H1 (cell line): ENCODE measurements at regions not wholly inside any gene's neighbourhood (a gene's known extent, or its start where the extent isn't known, plus 50 kb on each side); places are given as distances from the start of the nearest gene placed in this dataset.

Experiments used
- CTCF ChIA-PET: fragments of 300-600 bp; sonication (Branson Sonifier 250); formaldehyde crosslinking; loops from one replicate; lab custom pipeline; 2021; ENCODE audit not compliant: partially characterized antibody; lab: Charles Lee
- POLR2A ChIA-PET: fragments of 300-600 bp; sonication (Branson Sonifier 250); formaldehyde crosslinking; loops from one replicate; lab custom pipeline; 2021; ENCODE audit warnings: inconsistent platforms; ENCODE audit not compliant: partially characterized antibody; lab: Charles Lee
- DNase-seq, 2 experiments: peaks; one replicate each; pipeline versions ENCODE4 v3.0.0 to v3.0.0-alpha.2; 2010 to 2022; ENCODE audit warnings: low spot score in 2 of 2, low read depth in 1 of 2, mixed read lengths in 1 of 2
- FAIRE-seq: peaks from 2 replicates; lab custom pipeline; 2011; peaks lifted over from hg19 to GRCh38; lab: Jason Lieb, UNC
- H2AFZ ChIP-seq: 2 replicates; pipeline ENCODE4 v1.8.1; 2012; ENCODE audit warnings: low read length, inconsistent platforms
- H2AK5ac ChIP-seq: 2 replicates; pipeline ENCODE4 v1.6.1; 2013; ENCODE audit warnings: low read depth, low read length
- H2BK120ac ChIP-seq: replicated peaks from 2 replicates; pipeline ENCODE3; 2013; ENCODE audit warnings: low read depth, low read length, inconsistent platforms
- H2BK12ac ChIP-seq: 2 replicates; pipeline ENCODE4 v1.6.1; 2013; ENCODE audit warnings: low read depth, low read length
- H2BK15ac ChIP-seq: 2 replicates; pipeline ENCODE4 v1.6.1; 2013; ENCODE audit warnings: low read length
- H2BK20ac ChIP-seq: 2 replicates; pipeline ENCODE4 v1.6.1; 2013; ENCODE audit warnings: low read length
- H2BK5ac ChIP-seq: 2 replicates; pipeline ENCODE4 v1.6.1; 2013; ENCODE audit warnings: low read depth, low read length
- H3K14ac ChIP-seq: 2 replicates; pipeline ENCODE4 v1.6.1; 2013; ENCODE audit warnings: inconsistent platforms; ENCODE audit not compliant: insufficient read length
- H3K18ac ChIP-seq: 2 replicates; pipeline ENCODE4 v1.6.1; 2013; ENCODE audit warnings: low read length; ENCODE audit errors: extremely low read depth
- H3K23ac ChIP-seq: 2 replicates; pipeline ENCODE4 v1.6.1; 2013; ENCODE audit warnings: inconsistent platforms; ENCODE audit not compliant: insufficient read length
- H3K23me2 ChIP-seq: 2 replicates; pipeline ENCODE4 v1.6.1; 2013; ENCODE audit warnings: low read depth, low read length
- H3K27ac ChIP-seq: 2 replicates; pipeline ENCODE4 v1.6.1; 2011; ENCODE audit warnings: low read depth, low read length, inconsistent platforms
- H3K27me3 ChIP-seq, 4 experiments: replicated peaks in 1 of 4; 1 replicate in 1 of 4; 2 replicates in 3 of 4; pipeline versions ENCODE4 v1.6.1 to v1.8.1; 2011 to 2013; ENCODE audit warnings: low read length in 3 of 4, mild to moderate bottlenecking in 3 of 4, inconsistent platforms in 2 of 4, mixed read lengths in 2 of 4, moderate library complexity in 1 of 4; ENCODE audit not compliant: control insufficient read depth in 3 of 4, insufficient read depth in 3 of 4; ENCODE audit errors: extremely low read depth in 1 of 4
- H3K36me3 ChIP-seq, 4 experiments: 2 replicates each; pipeline versions ENCODE4 v1.6.1 to v1.8.1; 2011 to 2013; ENCODE audit warnings: mild to moderate bottlenecking in 4 of 4, low read length in 3 of 4, moderate library complexity in 2 of 4, control low read depth in 1 of 4, inconsistent platforms in 1 of 4; ENCODE audit not compliant: insufficient read depth in 4 of 4, control insufficient read depth in 2 of 4
- H3K4ac ChIP-seq: replicated peaks from 2 replicates; pipeline ENCODE3; 2013; ENCODE audit warnings: low read length, low read depth, mixed read lengths, inconsistent platforms; ENCODE audit not compliant: insufficient read length
- H3K4me1 ChIP-seq, 4 experiments: replicated peaks in 1 of 4; 1 replicate in 1 of 4; 2 replicates in 3 of 4; pipeline versions ENCODE4 v1.6.1 to v1.8.1; 2011 to 2013; ENCODE audit warnings: low read length in 3 of 4, inconsistent platforms in 2 of 4, mixed read lengths in 1 of 4; ENCODE audit not compliant: insufficient read depth in 4 of 4, control insufficient read depth in 3 of 4
- H3K4me2 ChIP-seq, 2 experiments: 2 replicates each; pipeline versions ENCODE4 v1.6.1 to v1.8.1; 2011 to 2013; ENCODE audit warnings: low read depth in 2 of 2, low read length in 2 of 2, control low read depth in 1 of 2, inconsistent platforms in 1 of 2, mild to moderate bottlenecking in 1 of 2; ENCODE audit not compliant: insufficient read depth in 1 of 2
- H3K4me3 ChIP-seq, 4 experiments: fragments of 200-600, 300-600 bp in 1 of 4; sonication (generic), shearing (Covaris generic), sonication (Bioruptor Twin) in 1 of 4; 2 replicates each; pipeline versions ENCODE4 v1.5.1 to v1.8.1; 2011 to 2016; ENCODE audit warnings: low read length in 4 of 4, low read depth in 3 of 4, control low read depth in 2 of 4, inconsistent platforms in 2 of 4, mild to moderate bottlenecking in 2 of 4, mixed read lengths in 1 of 4, moderate library complexity in 1 of 4; ENCODE audit not compliant: insufficient read depth in 2 of 4; ENCODE audit errors: extremely low read depth in 1 of 4
- H3K56ac ChIP-seq: replicated peaks from 2 replicates; pipeline ENCODE3; 2013; ENCODE audit warnings: low read depth, mild to moderate bottlenecking, mixed read lengths, low read length, inconsistent platforms; ENCODE audit not compliant: insufficient read length
- H3K79me1 ChIP-seq: 2 replicates; pipeline ENCODE4 v1.6.1; 2013; ENCODE audit warnings: low read depth, low read length, control low read depth
- H3K79me2 ChIP-seq, 2 experiments: 2 replicates each; pipeline versions ENCODE4 v1.6.1 to v1.8.1; 2012 to 2013; ENCODE audit warnings: low read length in 2 of 2, mild to moderate bottlenecking in 2 of 2, inconsistent platforms in 1 of 2; ENCODE audit not compliant: insufficient read depth in 2 of 2, control insufficient read depth in 1 of 2
- H3K9ac ChIP-seq, 4 experiments: replicated peaks in 1 of 4; 1 replicate in 1 of 4; 2 replicates in 3 of 4; pipeline versions ENCODE4 v1.6.1 to v1.8.1; 2011 to 2013; ENCODE audit warnings: low read depth in 3 of 4, low read length in 3 of 4, control low read depth in 2 of 4, mild to moderate bottlenecking in 2 of 4, moderate library complexity in 2 of 4, inconsistent platforms in 1 of 4; ENCODE audit errors: extremely low read depth in 1 of 4
- H3K9me3 ChIP-seq, 2 experiments: 2 replicates each; pipeline versions ENCODE4 v1.6.1 to v1.8.1; 2012 to 2013; ENCODE audit warnings: mild to moderate bottlenecking in 2 of 2, moderate library complexity in 2 of 2, control low read depth in 1 of 2, inconsistent platforms in 1 of 2, low read depth in 1 of 2, low read length in 1 of 2, mixed read lengths in 1 of 2; ENCODE audit not compliant: insufficient read depth in 2 of 2
- H4K20me1 ChIP-seq, 2 experiments: replicated peaks in 1 of 2; 2 replicates each; pipeline versions ENCODE3 to v1.8.1; 2011 to 2013; ENCODE audit warnings: inconsistent platforms in 2 of 2, low read length in 2 of 2, mild to moderate bottlenecking in 1 of 2; ENCODE audit not compliant: insufficient read depth in 2 of 2, control insufficient read depth in 1 of 2
- H4K5ac ChIP-seq: 2 replicates; pipeline ENCODE4 v1.6.1; 2013; ENCODE audit warnings: low read length, low read depth, mixed read lengths, inconsistent platforms; ENCODE audit not compliant: insufficient read length
- H4K8ac ChIP-seq: 2 replicates; pipeline ENCODE4 v1.8.0; 2013; ENCODE audit warnings: mild to moderate bottlenecking, moderate library complexity, low read length, inconsistent platforms; ENCODE audit not compliant: insufficient read depth; ENCODE audit errors: extremely low read depth
- H4K91ac ChIP-seq: replicated peaks from 2 replicates; pipeline ENCODE3; 2013; ENCODE audit warnings: low read length, mixed read lengths, inconsistent platforms; ENCODE audit not compliant: insufficient read length
- ATF2 ChIP-seq: IDR thresholded peaks from 2 replicates; pipeline ENCODE4 v1.6.1; 2012; ENCODE audit warnings: low read length, inconsistent platforms
- CREB1 ChIP-seq: IDR thresholded peaks from 2 replicates; pipeline ENCODE4 v1.6.1; 2012; ENCODE audit warnings: inconsistent platforms
- EGR1 ChIP-seq: IDR thresholded peaks from 2 replicates; pipeline ENCODE4 v1.6.1; 2011; ENCODE audit warnings: low read depth, low read length, borderline replicate concordance
- EP300 ChIP-seq, 2 experiments: IDR thresholded peaks; 1 replicate in 1 of 2; 2 replicates in 1 of 2; pipeline ENCODE4 v1.6.1; 2011 to 2012; ENCODE audit warnings: low read depth in 2 of 2, low read length in 2 of 2, mild to moderate bottlenecking in 2 of 2, borderline replicate concordance in 1 of 2, inconsistent platforms in 1 of 2, moderate library complexity in 1 of 2
- EZH2 ChIP-seq: fragments of 200-600 bp; sonication (generic); IDR thresholded peaks from 2 replicates; pipeline ENCODE4 v1.7.1; 2012; ENCODE audit warnings: low read depth, mild to moderate bottlenecking, moderate library complexity, low read length, inconsistent platforms; ENCODE audit not compliant: severe bottlenecking
- WGBS, 2 experiments: shearing (Covaris generic) in 1 of 2; methylation state at CpG; one replicate each; pipeline versions ENCODE4 v1.1.6 to v1.1.7; 2013 to 2015; ENCODE audit warnings: low lambda C conversion rate in 2 of 2, mixed read lengths in 2 of 2, inconsistent platforms in 1 of 2, low coverage in 1 of 2, missing lambda C conversion rate in 1 of 2; ENCODE audit not compliant: insufficient replicate concordance in 2 of 2, insufficient coverage in 1 of 2, insufficient read length in 1 of 2; ENCODE audit errors: extremely low coverage in 1 of 2, missing lambda C conversion rate in 1 of 2; 5-methylcytosine and 5-hydroxymethylcytosine counted together

- no peak overlapping the region for H3K23ac ChIP-seq
- TF ChIP-seq EZH2 (no peak), EGR1 (no peak), ATF2 (no peak), EP300 (IDR thresholded peaks at IDR 0.05; ENCODE audit: borderline replicate concordance in 1 of 2, low read depth in 2 of 2, low read length in 2 of 2) (no peak), CREB1 (no peak)
These were observed 489.1 kb upstream of the ACVR2A start for GRCh38 chr2:147355706-147356105.

More at GRCh38 chr2:147355706-147356105, 489.1 kb upstream of the ACVR2A start:
- Histone ChIP-seq H2BK20ac (no peak overlapping the region), H3K27ac (no peak overlapping the region), H3K23me2 (no peaks in the 10 kb centered on the region), H3K36me3 (no peaks in the 10 kb centered on the region), H3K27me3 (no peaks in the 10 kb centered on the region), H3K14ac (no peak overlapping the region), H3K18ac (no peak overlapping the region), H2AK5ac (no peak overlapping the region), H3K4me2 (no peak overlapping the region), H4K91ac (no peak overlapping the region), H3K4me1 (peaks cover 0 to 2% (median 0%) of the 10 kb centered on the region in 4 experiments; a peak in 1 of 7 replicates), H3K9ac (no peak overlapping the region), H2BK15ac (no peak overlapping the region), H3K79me2 (no peaks in the 10 kb centered on the region), H2BK120ac (no peak overlapping the region), H4K5ac (no peak overlapping the region), H3K56ac (no peak overlapping the region), H4K8ac (no peak overlapping the region), H2BK5ac (no peak overlapping the region; the same call in 1 of the 2 replicates), H2AFZ (no peak overlapping the region), H3K4me3 (no peak overlapping the region), H2BK12ac (no peak overlapping the region), H3K9me3 (no peaks in the 10 kb centered on the region), H3K4ac (no peak overlapping the region), H4K20me1 (no peaks in the 10 kb centered on the region), H3K79me1 (no peaks in the 10 kb centered on the region)
- FAIRE-seq, result no peak
- no peak for DNase-seq
- 96% methylated on average over 3 of the region's 4 CpGs; no CpG with 5 or more reads in 1 of the 2 experiments for WGBS, 2 experiments
- CTCF ChIA-PET, result interaction anchor here (0.6 kb wide), 1 partner anchor 24 kb away, joined by 4 read pairs; no protein-coding TSS in a partner anchor
- POLR2A ChIA-PET, result no interaction called here
